Stimulated activated CD8-positive, alpha-beta memory T cell treated with anti-CD3 and anti-CD28 coated beads, Interleukin-7, amount 100 ng/mL, for 4 hours (primary cell): ENCODE measurements at regions not wholly inside any gene's neighbourhood (a gene's known extent, or its start where the extent isn't known, plus 50 kb on each side); places are given as distances from the start of the nearest gene placed in this dataset.
"Not testable (repeated sequence)": the region's sequence is repeated elsewhere in the genome, so short reads cannot be mapped to it uniquely, and the experiment has no call there.

ENCODE experiments used
- DNase-seq, 2 donors: peaks; one replicate each; pipeline ENCODE4 v3.0.0-alpha.2; 2020; ENCODE audit warnings: low read depth in 2 of 2

DNA sequence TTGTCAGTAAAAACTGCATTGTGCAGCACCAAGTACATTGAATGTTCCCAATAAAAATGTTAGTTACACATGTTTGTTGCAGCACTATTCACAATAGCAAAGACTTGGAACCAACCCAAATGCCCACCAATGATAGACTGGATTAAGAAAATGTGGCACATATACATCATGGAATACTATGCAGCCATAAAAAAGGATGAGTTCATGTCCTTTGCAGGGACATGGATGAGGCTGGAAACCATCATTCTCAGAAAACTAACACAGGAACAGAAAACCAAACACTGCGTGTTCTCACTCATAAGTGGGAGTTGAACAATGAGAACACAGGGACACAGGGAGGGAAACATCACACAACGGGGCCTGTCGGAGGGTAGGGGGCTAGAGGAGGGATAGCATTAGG lies 401.3 kb upstream of the NR5A2 start:
- DNase-seq, result not testable (repeated sequence)

DNA sequence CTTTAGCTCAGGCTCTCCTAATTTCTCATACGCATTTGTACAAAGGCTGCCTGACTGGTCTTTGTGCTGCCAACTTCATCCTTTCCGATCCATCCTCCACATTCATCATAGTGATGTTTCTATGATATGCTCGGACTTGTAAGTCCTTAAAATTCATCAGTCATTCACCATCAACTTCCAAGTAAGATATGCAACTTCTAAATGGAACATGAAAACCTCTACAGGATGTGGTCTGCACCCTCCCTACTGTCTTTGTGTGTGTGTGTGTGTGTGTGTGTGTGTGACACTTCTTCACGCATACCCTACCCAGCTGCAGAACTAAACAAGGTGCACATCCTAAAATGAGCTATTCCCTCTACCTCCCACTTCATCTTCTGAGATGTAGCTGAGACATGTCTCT lies 397.9 kb upstream of the NR5A2 start:
- no peak for DNase-seq

DNA sequence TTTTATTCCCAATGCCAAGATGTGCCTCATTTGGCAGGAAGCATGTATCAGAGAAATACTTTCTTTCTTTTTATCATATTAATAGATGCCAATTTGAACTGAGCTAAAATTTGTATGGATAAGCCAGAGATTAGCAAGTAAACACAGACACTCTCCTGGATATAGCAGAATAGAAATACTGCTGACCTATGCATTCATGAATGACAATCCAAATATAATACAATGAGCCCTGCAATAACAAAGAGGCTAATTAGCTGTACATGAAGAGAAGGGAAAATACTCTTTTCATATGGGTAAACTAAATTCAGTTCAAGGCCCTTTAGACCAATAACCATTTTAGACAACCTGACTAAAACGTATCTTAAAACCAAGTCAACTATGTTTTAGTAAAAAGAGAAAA lies 388.1 kb upstream of the NR5A2 start:
- DNase-seq, result no peak

DNA sequence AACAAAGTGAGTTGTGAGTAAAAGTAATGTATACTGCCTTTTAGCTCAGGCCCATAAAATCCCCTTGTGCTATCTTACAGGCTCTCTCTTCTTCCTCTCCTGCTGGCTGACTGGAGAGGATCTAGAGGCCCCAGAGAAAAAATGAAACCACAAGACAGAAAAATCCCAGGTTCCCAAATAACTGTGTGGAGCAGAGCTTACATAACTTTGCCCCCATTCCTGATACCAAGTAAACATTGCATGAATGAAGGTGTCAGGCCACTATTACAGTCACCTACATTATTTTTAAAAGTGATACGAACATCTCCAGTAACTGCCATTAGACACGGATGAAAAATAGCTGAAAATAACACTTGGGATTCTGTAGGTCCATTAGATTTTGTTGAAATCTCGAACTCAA lies 386.0 kb upstream of the NR5A2 start:
- no peak for DNase-seq

DNA sequence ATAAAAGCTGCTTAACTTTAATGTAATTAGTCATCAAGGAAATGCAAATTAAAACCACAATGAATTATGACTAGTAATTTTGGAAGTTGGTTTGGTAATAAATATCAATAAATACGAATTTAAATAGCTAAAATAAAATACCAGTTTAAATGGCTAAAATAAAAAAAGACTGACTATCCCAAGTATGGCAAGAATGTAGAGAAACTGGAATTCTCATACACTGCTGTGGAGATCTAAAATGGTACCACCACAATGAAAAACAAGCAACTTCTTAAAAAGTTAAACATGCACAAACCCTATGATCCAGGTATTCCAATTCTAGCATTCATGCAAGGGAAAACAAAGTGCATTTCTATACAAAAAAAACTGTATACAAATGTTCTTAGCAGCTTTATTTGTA lies 382.6 kb upstream of the NR5A2 start:
- DNase-seq, result no peak

- no peak for DNase-seq
Observed at GRCh38 chr1:199646761-199647160, 380.7 kb upstream of the NR5A2 start.

- no peak for DNase-seq
Observed at GRCh38 chr1:199657449-199657848, 370.1 kb upstream of the NR5A2 start.

GRCh38 chr1:199660071-199660470 lies 367.4 kb upstream of the NR5A2 start:
- no peak for DNase-seq

GRCh38 chr1:199665371-199665770 lies 362.1 kb upstream of the NR5A2 start:
- no peak for DNase-seq

- no peak for DNase-seq
Observed at GRCh38 chr1:199667089-199667488, 360.4 kb upstream of the NR5A2 start.

DNA sequence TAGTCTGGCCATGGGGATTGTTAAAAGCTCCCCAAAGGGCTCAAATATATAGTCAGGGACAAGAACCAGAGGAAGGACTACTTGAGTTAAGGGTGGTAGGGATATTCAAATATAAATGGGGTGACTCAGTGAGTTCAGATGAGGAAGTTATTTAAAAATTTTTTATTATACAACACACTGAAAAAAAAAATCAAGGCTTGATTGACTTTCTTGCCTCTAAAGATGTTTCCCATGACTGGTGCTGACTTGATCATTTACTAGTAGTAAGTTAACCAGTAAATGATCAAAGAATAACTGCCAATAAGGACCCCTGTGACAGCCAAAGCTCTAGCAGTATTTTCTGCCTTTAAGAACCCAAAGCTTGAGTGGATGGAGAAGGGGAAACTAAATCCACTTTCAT lies 357.6 kb upstream of the NR5A2 start:
- no peak for DNase-seq

DNA sequence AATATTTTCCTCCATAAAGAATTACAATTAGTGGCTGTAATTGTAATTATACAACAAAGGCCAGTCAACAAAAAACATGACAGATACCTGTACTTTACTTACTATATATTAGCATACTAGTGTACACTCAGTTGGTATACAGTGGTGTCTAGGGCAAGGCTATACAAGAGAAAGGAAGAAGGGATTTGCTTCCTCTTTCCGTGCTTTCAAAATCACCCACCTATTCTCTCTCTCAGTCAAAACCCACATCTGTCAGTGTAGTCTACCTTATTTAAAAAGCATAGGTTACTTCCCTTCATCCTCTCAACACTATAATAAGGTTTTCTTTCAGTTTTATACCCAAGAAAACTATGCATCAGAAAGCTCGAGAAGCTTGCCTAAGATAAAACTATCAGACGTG lies 355.8 kb upstream of the NR5A2 start:
- DNase-seq, result no peak

GRCh38 chr1:199675937-199676336 lies 351.6 kb upstream of the NR5A2 start:
- no peak for DNase-seq

DNA sequence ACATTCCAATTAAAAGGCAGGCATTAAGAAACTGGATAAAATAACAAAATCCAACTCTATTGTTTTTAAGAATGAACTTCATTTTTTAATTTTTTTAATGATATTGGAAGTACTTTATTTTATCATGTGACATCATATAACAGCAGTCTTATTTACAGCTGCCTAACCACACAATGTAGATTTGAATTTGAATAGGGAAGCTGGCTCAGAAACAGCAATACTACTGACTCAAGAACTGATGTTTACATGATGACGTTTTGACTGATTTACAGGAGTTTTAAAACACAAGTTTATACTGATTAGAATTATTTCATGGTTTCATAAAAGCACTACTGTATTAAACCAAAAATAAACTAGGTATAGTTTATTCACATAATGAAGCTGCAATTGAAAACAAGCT lies 348.7 kb upstream of the NR5A2 start:
- DNase-seq, result no peak

GRCh38 chr1:199682081-199682480 lies 345.4 kb upstream of the NR5A2 start:
- no peak for DNase-seq

DNA sequence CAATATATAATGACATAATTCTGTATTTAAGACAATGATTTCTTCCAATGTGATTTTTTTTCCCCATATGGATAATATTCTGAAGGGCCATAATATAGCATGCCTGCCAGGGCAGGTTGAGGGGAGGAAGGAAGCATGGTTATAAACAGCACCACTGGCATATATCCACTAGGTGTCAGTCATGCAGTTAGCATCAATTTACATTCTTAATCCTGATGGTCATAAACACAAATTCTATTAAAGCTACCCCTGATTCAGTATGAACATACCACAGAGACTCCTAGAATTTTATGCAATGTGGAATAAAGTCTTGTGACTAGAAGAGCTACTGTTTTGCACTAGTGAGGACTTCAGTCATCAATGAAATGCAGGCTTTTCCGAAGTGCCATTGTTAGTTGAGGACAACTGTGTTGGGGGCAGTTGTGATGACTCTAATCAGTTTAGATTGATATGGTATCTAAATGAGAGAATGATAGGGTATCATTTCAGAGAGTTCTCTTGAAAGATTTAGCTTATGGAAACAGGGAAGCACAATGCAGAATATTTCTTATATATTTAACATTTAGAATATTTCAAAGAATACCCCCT lies 342.7 kb upstream of the NR5A2 start:
- no peak for DNase-seq

GRCh38 chr1:199685369-199685768 lies 342.1 kb upstream of the NR5A2 start:
- no peak for DNase-seq

- DNase-seq, result no peak
Observed at GRCh38 chr1:199687321-199687720, 340.2 kb upstream of the NR5A2 start.

DNA sequence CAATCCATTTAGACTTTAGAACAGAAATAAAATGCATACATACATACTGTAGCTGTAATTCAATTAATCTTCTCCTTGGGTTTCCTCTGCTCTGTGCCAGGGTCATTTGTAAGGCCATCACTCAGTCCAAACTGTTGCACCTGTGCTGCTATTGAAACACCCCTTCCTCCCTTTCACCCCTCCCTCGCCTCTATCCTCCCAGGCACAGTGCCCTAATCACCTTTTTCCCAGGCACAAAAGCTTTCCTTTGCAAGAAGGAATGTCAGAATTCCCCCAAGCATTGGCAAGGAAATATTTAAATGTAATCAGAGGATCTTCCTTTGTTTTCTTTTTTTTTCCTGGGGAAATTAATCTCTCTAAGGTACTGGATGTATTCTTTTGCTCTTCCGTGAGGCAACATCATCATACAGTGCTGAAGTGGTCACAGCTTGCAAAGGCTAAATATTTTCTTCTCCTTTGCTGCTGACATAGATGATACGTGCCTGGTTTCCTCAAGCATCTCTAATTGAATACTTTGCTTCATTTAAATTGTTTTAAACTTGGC lies 339.3 kb upstream of the NR5A2 start:
- DNase-seq, result no peak

DNA sequence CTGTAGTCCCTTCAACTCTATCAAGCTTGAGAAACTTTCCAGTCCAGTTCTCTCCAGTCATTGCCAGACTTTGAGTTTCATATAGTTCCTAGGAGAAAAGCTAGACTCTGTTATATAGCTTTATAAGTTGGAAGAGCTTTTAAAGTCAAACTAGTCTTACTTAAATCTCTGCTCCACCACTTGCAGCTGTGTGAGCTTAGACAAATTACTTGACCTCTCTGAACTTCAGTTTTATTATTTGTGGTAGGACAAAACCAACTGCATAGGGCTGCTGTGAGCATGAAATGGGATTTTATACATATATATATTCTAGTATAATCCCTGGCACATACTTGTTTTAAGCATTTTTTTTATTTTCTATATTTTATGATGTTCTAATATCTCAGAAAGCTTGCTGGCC lies 338.7 kb upstream of the NR5A2 start:
- no peak for DNase-seq

DNA sequence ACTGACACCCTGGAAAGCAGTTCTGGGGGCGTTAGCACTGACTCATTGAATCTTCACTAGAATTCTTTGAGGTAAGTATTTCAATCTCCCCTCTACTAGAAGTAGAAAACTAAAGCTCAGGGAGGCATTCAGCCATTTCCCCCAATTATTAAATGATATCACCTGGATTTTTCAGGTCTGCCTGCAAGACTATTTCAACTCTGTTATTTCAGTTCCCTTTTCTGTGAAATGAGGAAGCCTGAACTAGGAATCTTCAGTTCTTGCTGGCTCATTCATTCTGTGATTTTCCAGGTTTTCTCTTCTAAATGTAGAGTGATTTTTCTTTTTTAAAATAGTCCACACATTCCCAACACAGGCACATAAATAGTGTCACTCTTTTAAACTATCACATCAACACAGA lies 337.0 kb upstream of the NR5A2 start:
- no peak for DNase-seq

DNA sequence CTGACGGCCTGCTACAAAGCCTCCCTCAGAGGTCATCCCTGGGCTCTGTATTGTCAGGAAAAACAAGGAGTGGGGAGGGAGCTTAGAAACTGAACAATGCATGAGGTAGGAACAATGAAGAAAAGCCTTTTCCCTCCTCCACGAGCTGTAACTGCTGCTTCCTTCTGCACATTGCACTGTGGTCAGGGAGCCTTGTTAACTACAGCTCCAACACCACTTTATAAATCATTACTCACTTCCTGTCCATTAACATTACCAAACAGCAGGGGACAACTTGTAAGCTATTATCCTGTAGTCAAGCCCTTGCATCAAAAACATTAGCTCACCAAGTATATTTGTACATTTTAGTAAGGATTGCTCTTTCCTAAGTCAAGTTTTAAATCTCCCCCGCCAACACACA lies 336.0 kb upstream of the NR5A2 start:
- DNase-seq, result no peak

DNA sequence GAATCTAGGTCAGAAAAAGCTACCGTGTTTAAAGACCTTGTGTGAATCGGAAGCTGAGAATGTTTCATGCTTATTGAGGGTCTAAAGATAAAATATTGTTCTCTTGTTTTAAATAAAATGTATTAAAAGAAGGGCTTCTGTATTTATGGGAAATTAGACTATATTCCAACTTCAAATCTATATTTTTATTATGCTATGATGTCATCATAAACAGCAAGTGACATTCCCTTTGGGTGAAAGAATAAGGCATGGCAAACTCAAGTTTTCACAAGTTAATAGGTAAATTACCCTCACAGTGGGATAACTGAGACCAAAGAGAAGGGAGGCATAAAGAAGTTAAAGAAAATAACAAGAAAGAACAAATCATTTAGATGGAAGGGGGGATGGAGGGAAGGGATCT lies 333.8 kb upstream of the NR5A2 start:
- no peak for DNase-seq

DNA sequence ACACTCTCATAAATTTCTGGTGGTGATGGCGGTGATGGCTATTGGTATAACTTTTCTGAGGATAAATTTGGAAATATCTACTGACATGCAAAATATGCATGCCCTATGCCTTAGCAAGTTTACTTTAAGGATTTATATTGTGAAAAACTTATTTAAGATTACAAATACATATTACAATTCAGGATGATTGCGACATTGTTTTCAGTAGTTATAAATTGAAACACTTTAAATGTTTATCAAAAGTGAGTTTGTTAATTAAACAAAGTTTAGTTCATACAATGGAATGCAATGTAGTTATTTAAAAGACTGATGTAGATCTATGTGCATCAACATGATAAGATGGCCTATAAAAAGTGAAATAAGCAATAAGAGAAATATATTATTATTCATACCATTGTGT lies 331.3 kb upstream of the NR5A2 start:
- DNase-seq, result no peak
